SK-N-SH treated with all-trans-retinoic acid at 6 μM for 48 hours (cell line): ENCODE measurements at regions not wholly inside any gene's neighbourhood (a gene's known extent, or its start where the extent isn't known, plus 50 kb on each side); places are given as distances from the start of the nearest gene placed in this dataset.
A peak's percentile ranks its signal among the peaks of the same experiment; 100 is the strongest.

ENCODE experiments used
- ATAC-seq: fragments of 200-7000 bp; cut with Tn5 transposase; 3 replicates; pipeline ENCODE4 v1.9.1; 2020; ENCODE audit warnings: mild to moderate bottlenecking, moderate library complexity
- ARNTL ChIP-seq: fragments of 450-650 bp; formaldehyde crosslinking; IDR thresholded peaks from 2 replicates; pipeline ENCODE4 v1.5.0; 2020; ENCODE audit warnings: low read depth, mild to moderate bottlenecking, moderate library complexity, borderline replicate concordance
- BACH2 ChIP-seq: fragments of 250-450 bp; sonication (Bioruptor Pico); IDR thresholded peaks from 2 replicates; pipeline ENCODE4 v1.9.0; 2021; ENCODE audit warnings: mild to moderate bottlenecking, borderline replicate concordance
- CSDC2 ChIP-seq: fragments of 250-450 bp; sonication (Bioruptor Pico); IDR thresholded peaks from 2 replicates; pipeline ENCODE4 v1.5.0; 2020; ENCODE audit warnings: mild to moderate bottlenecking, moderate library complexity
- ESRRG ChIP-seq: fragments of 250-450 bp; sonication (Bioruptor Pico); IDR thresholded peaks from 2 replicates; pipeline ENCODE4 v1.6.1; 2021; ENCODE audit warnings: mild to moderate bottlenecking
- GLIS3 ChIP-seq: fragments of 250-450 bp; sonication (Bioruptor Pico); IDR thresholded peaks from 2 replicates; pipeline ENCODE4 v1.5.0; 2020; ENCODE audit warnings: mild to moderate bottlenecking, moderate library complexity
- ISL1 ChIP-seq: fragments of 250-450 bp; sonication (Bioruptor Pico); IDR thresholded peaks from 2 replicates; pipeline ENCODE4 v2.1.2; 2022; ENCODE audit warnings: mild to moderate bottlenecking, moderate library complexity
- OSR1 ChIP-seq: fragments of 250-450 bp; sonication (Bioruptor Pico); IDR thresholded peaks from 2 replicates; pipeline ENCODE4 v1.8.0; 2022; ENCODE audit warnings: moderate library complexity, mild to moderate bottlenecking, inconsistent platforms
- PATZ1 ChIP-seq: fragments of 250-450 bp; sonication (Bioruptor Pico); IDR thresholded peaks from 2 replicates; pipeline ENCODE4 v1.8.0; 2020; ENCODE audit warnings: mild to moderate bottlenecking, moderate library complexity, borderline replicate concordance
- POU6F1 ChIP-seq: fragments of 250-450 bp; sonication (Bioruptor Pico); IDR thresholded peaks from 2 replicates; pipeline ENCODE4 v1.8.0; 2021; ENCODE audit warnings: low read depth, mild to moderate bottlenecking, moderate library complexity, borderline replicate concordance
- PPARA ChIP-seq: fragments of 250-450 bp; sonication (Bioruptor Pico); IDR thresholded peaks from 2 replicates; pipeline ENCODE4 v1.5.0; 2020; ENCODE audit warnings: mild to moderate bottlenecking, borderline replicate concordance
- RARB ChIP-seq: fragments of 250-450 bp; sonication (Bioruptor Pico); IDR thresholded peaks from 2 replicates; pipeline ENCODE4 v1.8.0; 2021; ENCODE audit warnings: mild to moderate bottlenecking, moderate library complexity
- SNAI2 ChIP-seq: fragments of 250-450 bp; sonication (Bioruptor Pico); IDR thresholded peaks from 2 replicates; pipeline ENCODE4 v1.5.0; 2020; ENCODE audit warnings: mild to moderate bottlenecking, moderate library complexity
- TCF4 ChIP-seq: fragments of 250-450 bp; sonication (Bioruptor Pico); IDR thresholded peaks from 2 replicates; pipeline ENCODE4 v1.8.0; 2021; ENCODE audit warnings: mild to moderate bottlenecking, moderate library complexity, borderline replicate concordance
- ZC3H10 ChIP-seq: fragments of 250-450 bp; sonication (Bioruptor Pico); IDR thresholded peaks from 2 replicates; pipeline ENCODE4 v1.5.1; 2021; ENCODE audit warnings: mild to moderate bottlenecking, moderate library complexity
- ZFP3 ChIP-seq: fragments of 250-450 bp; sonication (Bioruptor Pico); IDR thresholded peaks from 2 replicates; pipeline ENCODE4 v1.5.0; 2020; ENCODE audit warnings: mild to moderate bottlenecking, moderate library complexity
- ZNF70 ChIP-seq: fragments of 450-650 bp; formaldehyde crosslinking; IDR thresholded peaks from 2 replicates; pipeline ENCODE4 v1.5.0; 2020; ENCODE audit warnings: mild to moderate bottlenecking, moderate library complexity
- ZNF8 ChIP-seq: fragments of 450-650 bp; formaldehyde crosslinking; IDR thresholded peaks from 2 replicates; pipeline ENCODE4 v1.5.0; 2020; ENCODE audit warnings: mild to moderate bottlenecking, moderate library complexity
- TF ChIP-seq, protein P1 (sequence below): fragments of 250-450 bp; sonication (Bioruptor Pico); IDR thresholded peaks from 2 replicates; pipeline ENCODE4 v1.5.0; 2020; ENCODE audit warnings: mild to moderate bottlenecking, moderate library complexity
- TF ChIP-seq, protein P2 (sequence below): fragments of 250-450 bp; sonication (Bioruptor Pico); IDR thresholded peaks from 2 replicates; pipeline ENCODE4 v1.5.1; 2021; ENCODE audit warnings: mild to moderate bottlenecking, moderate library complexity

DNA sequence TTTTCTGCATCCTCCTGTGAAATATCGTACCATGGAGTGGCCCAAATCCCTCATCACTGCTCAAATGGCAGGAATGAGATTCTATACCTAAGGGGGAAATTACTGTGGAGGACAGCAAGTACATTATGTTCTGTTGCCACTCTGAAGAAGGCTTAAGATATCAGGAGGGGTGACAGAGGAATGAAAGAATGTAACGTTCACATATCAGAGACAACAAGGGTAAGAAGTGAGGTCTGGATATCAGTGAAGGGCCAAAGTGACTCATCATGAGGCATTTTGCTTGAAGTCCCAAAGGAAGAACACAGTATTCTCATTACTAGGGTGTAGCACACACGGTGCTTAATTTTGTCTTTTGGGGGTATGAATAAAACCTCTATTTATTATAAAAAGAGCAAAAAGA, 71.5 kb upstream of the SLC13A1 start:
- TF ChIP-seq SNAI2 (CRISPR knock-in tag): 0 out of 2 replicates have a peak, but pooled peaks have one; percentile 14
- TF ChIP-seq, protein P1, sequence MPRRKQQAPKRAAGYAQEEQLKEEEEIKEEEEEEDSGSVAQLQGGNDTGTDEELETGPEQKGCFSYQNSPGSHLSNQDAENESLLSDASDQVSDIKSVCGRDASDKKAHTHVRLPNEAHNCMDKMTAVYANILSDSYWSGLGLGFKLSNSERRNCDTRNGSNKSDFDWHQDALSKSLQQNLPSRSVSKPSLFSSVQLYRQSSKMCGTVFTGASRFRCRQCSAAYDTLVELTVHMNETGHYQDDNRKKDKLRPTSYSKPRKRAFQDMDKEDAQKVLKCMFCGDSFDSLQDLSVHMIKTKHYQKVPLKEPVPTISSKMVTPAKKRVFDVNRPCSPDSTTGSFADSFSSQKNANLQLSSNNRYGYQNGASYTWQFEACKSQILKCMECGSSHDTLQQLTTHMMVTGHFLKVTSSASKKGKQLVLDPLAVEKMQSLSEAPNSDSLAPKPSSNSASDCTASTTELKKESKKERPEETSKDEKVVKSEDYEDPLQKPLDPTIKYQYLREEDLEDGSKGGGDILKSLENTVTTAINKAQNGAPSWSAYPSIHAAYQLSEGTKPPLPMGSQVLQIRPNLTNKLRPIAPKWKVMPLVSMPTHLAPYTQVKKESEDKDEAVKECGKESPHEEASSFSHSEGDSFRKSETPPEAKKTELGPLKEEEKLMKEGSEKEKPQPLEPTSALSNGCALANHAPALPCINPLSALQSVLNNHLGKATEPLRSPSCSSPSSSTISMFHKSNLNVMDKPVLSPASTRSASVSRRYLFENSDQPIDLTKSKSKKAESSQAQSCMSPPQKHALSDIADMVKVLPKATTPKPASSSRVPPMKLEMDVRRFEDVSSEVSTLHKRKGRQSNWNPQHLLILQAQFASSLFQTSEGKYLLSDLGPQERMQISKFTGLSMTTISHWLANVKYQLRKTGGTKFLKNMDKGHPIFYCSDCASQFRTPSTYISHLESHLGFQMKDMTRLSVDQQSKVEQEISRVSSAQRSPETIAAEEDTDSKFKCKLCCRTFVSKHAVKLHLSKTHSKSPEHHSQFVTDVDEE (CRISPR knock-in tag): no peak
- TF ChIP-seq ISL1 (CRISPR knock-in tag): peak; percentile 19; the same call in 1 of the 2 replicates
- no peak for ATAC-seq

DNA sequence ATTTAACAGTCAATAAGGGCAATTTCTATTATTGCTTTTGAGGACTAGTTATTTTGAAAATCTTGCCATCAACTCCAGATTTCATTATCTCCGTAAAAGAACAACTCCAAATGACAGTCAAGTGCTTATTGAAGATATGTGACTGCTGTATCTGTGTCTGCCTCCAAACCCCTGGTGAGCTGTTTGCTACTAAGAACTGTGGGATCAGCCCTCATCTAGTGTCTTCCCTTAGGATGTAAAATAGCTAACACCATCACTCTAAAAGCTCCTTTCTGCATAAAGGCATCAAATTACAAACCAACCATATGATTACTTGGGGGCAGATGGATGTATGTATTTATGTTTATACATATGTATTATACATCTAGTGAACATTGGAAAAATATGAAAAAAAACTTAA, 70.8 kb upstream of the SLC13A1 start:
- TF ChIP-seq PATZ1 (no peak), ESRRG (CRISPR knock-in tag) (no peak), CSDC2 (no peak), ZNF8 (CRISPR knock-in tag) (no peak), SNAI2 (CRISPR knock-in tag) (no peak), ARNTL (no peak), PPARA (no peak)
- TF ChIP-seq, protein P1 (CRISPR knock-in tag): no peak
- ATAC-seq: no peak

DNA sequence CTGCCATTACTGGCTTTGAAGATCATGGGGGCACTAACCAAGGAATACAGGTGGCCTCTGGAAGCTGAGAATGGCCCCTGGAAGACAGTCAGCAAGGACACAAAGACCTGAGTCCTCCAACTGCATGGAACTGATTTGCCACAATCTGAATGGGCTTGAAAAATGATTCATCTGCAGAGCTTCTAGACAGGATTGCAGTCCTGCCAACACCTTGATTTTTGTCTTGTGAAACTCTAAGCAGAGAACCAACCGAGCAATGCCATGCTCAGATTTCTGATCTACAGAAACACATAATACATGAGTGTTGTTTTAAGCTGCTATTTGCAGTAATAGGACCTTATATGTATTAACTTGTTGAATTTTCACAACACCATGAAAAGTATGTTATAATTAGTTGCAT, 66.1 kb upstream of the SLC13A1 start:
- no peak for ATAC-seq
- TF ChIP-seq ZNF70 (no peak), ZC3H10 (CRISPR knock-in tag) (no peak), OSR1 (CRISPR knock-in tag) (no peak), GLIS3 (CRISPR knock-in tag) (no peak), BACH2 (CRISPR knock-in tag) (no peak), ISL1 (CRISPR knock-in tag) (no peak), TCF4 (no peak), PATZ1 (no peak), RARB (CRISPR knock-in tag) (no peak), ZFP3 (CRISPR knock-in tag) (no peak), CSDC2 (no peak), POU6F1 (CRISPR knock-in tag) (no peak), PPARA (no peak)
- TF ChIP-seq, protein P1 (CRISPR knock-in tag): no peak
- TF ChIP-seq, protein P2, sequence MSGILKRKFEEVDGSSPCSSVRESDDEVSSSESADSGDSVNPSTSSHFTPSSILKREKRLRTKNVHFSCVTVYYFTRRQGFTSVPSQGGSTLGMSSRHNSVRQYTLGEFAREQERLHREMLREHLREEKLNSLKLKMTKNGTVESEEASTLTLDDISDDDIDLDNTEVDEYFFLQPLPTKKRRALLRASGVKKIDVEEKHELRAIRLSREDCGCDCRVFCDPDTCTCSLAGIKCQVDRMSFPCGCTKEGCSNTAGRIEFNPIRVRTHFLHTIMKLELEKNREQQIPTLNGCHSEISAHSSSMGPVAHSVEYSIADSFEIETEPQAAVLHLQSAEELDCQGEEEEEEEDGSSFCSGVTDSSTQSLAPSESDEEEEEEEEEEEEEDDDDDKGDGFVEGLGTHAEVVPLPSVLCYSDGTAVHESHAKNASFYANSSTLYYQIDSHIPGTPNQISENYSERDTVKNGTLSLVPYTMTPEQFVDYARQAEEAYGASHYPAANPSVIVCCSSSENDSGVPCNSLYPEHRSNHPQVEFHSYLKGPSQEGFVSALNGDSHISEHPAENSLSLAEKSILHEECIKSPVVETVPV (CRISPR knock-in tag): no peak
